Suprapubic skin (tissue), 4 donors: ENCODE measurements at regions not wholly inside any gene's neighbourhood (a gene's known extent, or its start where the extent isn't known, plus 50 kb on each side); places are given as distances from the start of the nearest gene placed in this dataset.

ENCODE experiments used
- DNase-seq, 2 donors: peaks; one replicate each; pipeline ENCODE4 v3.0.0-alpha.2; 2019; ENCODE audit warnings: low spot score in 2 of 2
- H3K27ac ChIP-seq: fragments of 200-600 bp; sonication (generic); one replicate; pipeline ENCODE4 v1.5.1; 2019
- H3K27me3 ChIP-seq: fragments of 200-600 bp; sonication (generic); one replicate; pipeline ENCODE4 v1.5.1; 2019
- H3K36me3 ChIP-seq: fragments of 200-600 bp; sonication (generic); one replicate; pipeline ENCODE4 v1.5.1; 2019
- H3K4me1 ChIP-seq: fragments of 200-600 bp; sonication (generic); one replicate; pipeline ENCODE4 v1.5.1; 2019
- H3K4me3 ChIP-seq: fragments of 200-600 bp; sonication (generic); one replicate; pipeline ENCODE4 v1.5.1; 2019; ENCODE audit warnings: mild to moderate bottlenecking
- H3K9me3 ChIP-seq: fragments of 200-600 bp; sonication (generic); one replicate; pipeline ENCODE4 v1.5.1; 2019
- CTCF ChIP-seq, 2 donors: fragments of 200-600 bp in 1 of 2; fragments of 450-650 bp in 1 of 2; sonication (generic) in 1 of 2; IDR thresholded peaks; one replicate each; pipeline ENCODE4 v1.5.1; 2016 to 2019; ENCODE audit warnings: antibody characterized with exemption in 2 of 2, mild to moderate bottlenecking in 1 of 2, moderate library complexity in 1 of 2
- EP300 ChIP-seq: sonication (generic); formaldehyde crosslinking; IDR thresholded peaks from one replicate; pipeline ENCODE4 v1.6.1; 2017; ENCODE audit warnings: antibody characterized with exemption
- POLR2A ChIP-seq, 2 donors: fragments of 450-650 bp; IDR thresholded peaks; one replicate each; pipeline ENCODE4 v1.6.1; 2017; ENCODE audit warnings: antibody characterized with exemption in 2 of 2, mild to moderate bottlenecking in 2 of 2, moderate library complexity in 2 of 2
- POLR2AphosphoS5 ChIP-seq, 3 donors: sonication (generic); formaldehyde crosslinking; IDR thresholded peaks; one replicate each; pipeline ENCODE4 v1.6.1; 2017; ENCODE audit warnings: antibody characterized with exemption in 3 of 3
- WGBS: methylation state at CpG from one replicate; pipeline ENCODE4 v1.1.5; 2018; 5-methylcytosine and 5-hydroxymethylcytosine counted together

DNA sequence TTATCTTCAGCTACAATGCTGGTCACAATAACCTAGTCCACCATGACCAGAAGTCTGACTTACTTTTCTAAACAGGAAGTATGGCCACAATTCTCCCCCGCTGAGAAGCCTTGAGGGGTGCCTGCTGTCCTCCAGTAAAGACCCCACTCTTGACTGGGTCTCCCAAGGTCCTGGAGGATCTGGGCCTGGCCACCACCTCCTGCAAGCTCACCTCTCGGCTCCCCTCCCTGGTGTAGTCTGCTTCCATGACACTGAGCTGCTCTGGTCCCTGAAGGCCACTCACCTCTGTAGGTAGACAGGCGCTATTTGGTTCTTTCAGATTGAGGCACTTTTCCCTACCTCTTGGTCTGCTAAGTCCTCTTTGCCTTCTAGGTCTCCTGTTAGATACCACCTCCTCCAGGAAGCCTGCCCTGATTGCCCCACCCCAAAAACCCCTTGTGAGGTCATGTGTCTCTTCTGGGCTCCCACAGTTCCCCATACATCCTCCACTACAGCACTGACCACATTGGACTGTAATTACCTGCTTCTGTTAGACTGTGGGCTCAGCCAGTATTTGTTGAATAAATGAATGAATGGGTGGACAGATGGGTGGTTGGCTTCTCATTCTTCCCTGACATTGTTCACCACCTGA is 62.6 kb upstream of the IER5L start:
- WGBS, result 91% methylated on average over 3 of the region's 3 CpGs
- DNase-seq, result no peak
- H3K9me3 ChIP-seq, result no peaks in the 10 kb centered on the region
- H3K27me3 ChIP-seq, result no peaks in the 10 kb centered on the region
- H3K4me3 ChIP-seq, result no peak overlapping the region
- no peak overlapping the region for H3K27ac ChIP-seq
- peaks cover 13% of the 10 kb centered on the region for H3K4me1 ChIP-seq
- no peak for TF ChIP-seq POLR2A (IDR thresholded peaks at IDR 0.05)
- TF ChIP-seq CTCF (IDR thresholded peaks at IDR 0.05), result no peak
- no peak for TF ChIP-seq EP300
- no peak for TF ChIP-seq POLR2AphosphoS5 (IDR thresholded peaks at IDR 0.05)
- no peaks in the 10 kb centered on the region for H3K36me3 ChIP-seq

DNA sequence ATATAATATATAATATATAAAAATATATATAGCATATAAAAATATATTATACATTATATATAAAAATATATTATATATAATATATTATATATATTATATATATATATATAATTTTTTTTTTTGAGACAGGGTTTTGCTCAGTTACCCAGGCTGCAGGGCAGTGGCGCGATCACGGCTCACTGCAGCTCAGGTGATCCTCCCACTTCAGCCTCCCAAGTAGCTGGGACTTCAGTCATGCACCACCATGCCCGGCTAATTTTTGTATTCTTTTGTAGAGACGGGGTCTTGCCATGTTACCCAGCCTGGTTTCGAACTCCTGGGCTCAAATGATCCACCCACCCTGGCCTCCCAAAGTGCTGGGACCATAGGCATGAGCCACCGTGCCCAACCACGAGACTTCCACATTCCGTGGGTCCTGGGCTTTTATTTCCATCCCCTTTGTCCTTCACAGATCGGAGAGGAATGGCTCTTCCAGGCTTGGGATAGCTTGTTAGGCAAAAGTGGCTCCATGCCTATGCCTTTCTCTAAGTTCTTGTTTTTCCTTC is 62.0 kb upstream of the IER5L start:
- WGBS, result 86% methylated on average over 10 of the region's 10 CpGs
- H3K36me3 ChIP-seq, result no peaks in the 10 kb centered on the region
- peaks cover 13% of the 10 kb centered on the region for H3K4me1 ChIP-seq
- no peak for TF ChIP-seq CTCF (IDR thresholded peaks at IDR 0.05)
- no peak for TF ChIP-seq EP300
- TF ChIP-seq POLR2A (IDR thresholded peaks at IDR 0.05), result no peak
- no peak for TF ChIP-seq POLR2AphosphoS5 (IDR thresholded peaks at IDR 0.05)
- no peak for DNase-seq
- H3K4me3 ChIP-seq, result no peak overlapping the region
- H3K9me3 ChIP-seq, result no peaks in the 10 kb centered on the region
- no peaks in the 10 kb centered on the region for H3K27me3 ChIP-seq
- H3K27ac ChIP-seq, result no peak overlapping the region

GRCh38 chr9:129237803-129238202 is 59.7 kb upstream of the IER5L start:
- 67% methylated on average over 2 of the region's 2 CpGs for WGBS
- H3K9me3 ChIP-seq, result no peaks in the 10 kb centered on the region
- H3K4me3 ChIP-seq, result no peak overlapping the region
- no peaks in the 10 kb centered on the region for H3K27me3 ChIP-seq
- TF ChIP-seq POLR2A (IDR thresholded peaks at IDR 0.05), result no peak
- no peak for TF ChIP-seq POLR2AphosphoS5 (IDR thresholded peaks at IDR 0.05)
- no peak for TF ChIP-seq EP300
- TF ChIP-seq CTCF (IDR thresholded peaks at IDR 0.05), result no peak
- no peaks in the 10 kb centered on the region for H3K36me3 ChIP-seq
- H3K4me1 ChIP-seq, result peaks cover 8% of the 10 kb centered on the region
- H3K27ac ChIP-seq, result no peak overlapping the region
- no peak for DNase-seq

- Histone ChIP-seq H3K27ac (no peak overlapping the region), H3K9me3 (no peaks in the 10 kb centered on the region), H3K27me3 (no peaks in the 10 kb centered on the region), H3K36me3 (no peaks in the 10 kb centered on the region), H3K4me3 (no peak overlapping the region), H3K4me1 (peaks cover 8% of the 10 kb centered on the region)
- WGBS, result 18% methylated on average over 12 of the region's 13 CpGs
- DNase-seq, result no peak
- no peak for TF ChIP-seq POLR2AphosphoS5 (IDR thresholded peaks at IDR 0.05)
- TF ChIP-seq EP300, result no peak
- TF ChIP-seq CTCF (IDR thresholded peaks at IDR 0.05), result no peak
- no peak for TF ChIP-seq POLR2A (IDR thresholded peaks at IDR 0.05)
Measured at GRCh38 chr9:129237164-129237611, 59.1 kb upstream of the IER5L start.

- no peak for TF ChIP-seq POLR2A (IDR thresholded peaks at IDR 0.05)
- TF ChIP-seq POLR2AphosphoS5 (IDR thresholded peaks at IDR 0.05), result no peak
- no peak for TF ChIP-seq CTCF (IDR thresholded peaks at IDR 0.05)
- H3K4me3 ChIP-seq, result no peak overlapping the region
- H3K4me1 ChIP-seq, result peaks cover 8% of the 10 kb centered on the region
- no peaks in the 10 kb centered on the region for H3K9me3 ChIP-seq
- no peaks in the 10 kb centered on the region for H3K27me3 ChIP-seq
- no peaks in the 10 kb centered on the region for H3K36me3 ChIP-seq
- DNase-seq, result no peak
- WGBS, result 63% methylated on average over 13 of the region's 15 CpGs
- no peak overlapping the region for H3K27ac ChIP-seq
Measured at GRCh38 chr9:129236441-129237145, 58.5 kb upstream of the IER5L start.
